NOMO-1 treated with dmso at 0.1 percent for 144 hours (cell line): ENCODE measurements at regions not wholly inside any gene's neighbourhood (a gene's known extent, or its start where the extent isn't known, plus 50 kb on each side); places are given as distances from the start of the nearest gene placed in this dataset.
"Not testable (repeated sequence)": the region's sequence is repeated elsewhere in the genome, so short reads cannot be mapped to it uniquely, and the experiment has no call there.

ENCODE experiments used
- DNase-seq: peaks from one replicate; lab custom pipeline; 2025; ENCODE audit not compliant: unreplicated experiment; lab: John Stamatoyannopoulos, UW

DNA sequence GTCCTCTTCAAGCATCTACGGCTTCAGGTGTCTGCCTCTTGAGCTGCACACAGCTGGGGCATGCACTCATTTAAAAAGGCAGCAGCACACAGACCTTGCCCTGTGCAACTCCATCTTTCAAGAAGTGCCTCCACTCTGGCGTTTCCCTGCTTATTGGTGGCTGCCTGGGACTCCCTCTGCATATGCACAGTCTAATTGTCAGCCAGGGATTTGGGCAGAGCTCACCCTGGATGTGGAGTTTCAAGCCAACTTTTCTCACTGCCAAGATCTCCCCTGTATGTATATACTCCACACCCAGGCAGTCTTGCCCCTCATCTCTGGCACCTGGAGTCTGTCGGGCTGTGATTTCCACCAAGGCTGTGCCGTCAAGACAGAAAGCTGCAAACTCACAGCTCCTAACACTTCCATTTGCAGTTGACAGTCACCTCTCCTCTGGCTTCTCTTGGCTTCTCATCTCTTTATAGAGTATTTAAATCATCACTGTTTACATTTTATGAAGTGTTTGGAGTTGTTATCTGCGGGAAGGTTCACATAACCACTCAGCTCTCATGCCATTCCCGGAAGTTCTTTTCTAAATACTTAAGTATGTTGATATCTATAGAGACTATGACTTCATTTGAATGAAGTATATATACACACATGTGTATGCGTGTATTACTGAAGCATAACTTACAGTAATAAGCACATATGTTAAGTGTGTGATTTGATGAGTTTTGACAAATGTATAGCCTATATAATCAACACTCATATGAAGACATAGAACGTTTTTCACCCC is 128.2 kb downstream of the NPIPB11 start:
- DNase-seq: not testable (repeated sequence)

DNA sequence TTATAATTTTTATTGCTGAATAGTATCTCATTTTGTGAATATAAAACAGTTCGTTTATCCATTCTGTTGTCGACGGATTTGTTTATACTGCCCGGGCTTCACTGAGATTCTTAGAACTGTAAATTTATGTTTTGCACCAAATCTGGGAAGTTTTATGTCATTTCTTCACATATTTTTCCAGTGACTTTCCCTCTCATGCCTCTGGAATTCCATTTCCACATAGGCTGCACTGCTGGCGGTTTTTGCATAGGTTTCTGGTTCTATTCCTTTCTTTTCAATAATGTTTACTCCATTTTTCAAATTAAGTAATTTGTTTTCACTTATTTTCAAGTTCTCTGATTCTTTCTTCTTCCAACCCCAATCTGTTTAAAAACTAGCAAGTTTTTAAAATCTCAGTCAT is 130.1 kb downstream of the NPIPB11 start:
- DNase-seq: not testable (repeated sequence)

DNA sequence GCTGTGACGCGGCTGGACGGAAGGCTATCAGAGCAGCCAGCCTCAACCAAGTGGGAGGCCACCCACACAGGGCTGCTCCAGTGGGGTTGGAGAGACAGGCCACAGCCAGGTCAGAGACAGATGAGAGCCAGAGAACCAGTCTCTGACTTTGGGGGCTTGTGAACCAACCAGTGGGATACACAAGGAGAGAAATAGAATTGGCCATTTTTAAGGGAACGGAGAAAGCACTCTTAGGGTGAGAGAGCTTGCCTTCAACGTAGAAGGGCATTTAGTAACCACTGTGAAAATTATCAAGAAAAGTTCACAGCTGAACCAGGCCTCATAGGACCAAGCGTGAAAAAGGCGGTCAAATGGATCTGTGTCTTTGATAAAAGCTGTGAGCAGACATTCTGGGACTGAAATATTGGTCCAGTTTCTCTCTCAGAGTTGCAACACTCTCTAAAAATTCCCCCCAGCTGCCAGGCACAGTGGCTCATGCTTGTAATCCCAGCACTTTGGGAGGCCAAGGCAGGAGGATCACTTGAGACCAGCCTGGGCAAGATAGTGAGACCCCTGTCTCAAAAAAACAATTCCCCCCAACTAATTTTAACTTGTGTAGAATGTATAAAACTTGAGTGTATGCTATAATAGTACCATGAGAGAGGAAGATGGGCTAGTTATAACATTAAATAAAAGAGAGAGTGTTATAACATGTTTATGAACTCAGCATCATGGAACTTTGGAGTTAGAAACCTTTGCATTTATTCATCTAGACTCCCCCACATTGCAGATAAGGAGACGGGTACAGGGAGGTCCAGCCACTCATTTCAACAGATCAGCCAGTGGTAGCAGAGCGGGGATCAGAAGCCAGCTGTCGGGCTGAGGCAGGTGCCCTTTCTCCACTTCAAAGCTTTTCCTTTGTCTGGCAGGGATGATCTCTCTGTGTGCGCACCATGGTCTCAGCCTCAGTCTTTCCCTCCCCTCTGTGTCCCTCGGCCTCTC is 132.2 kb downstream of the NPIPB11 start:
- DNase-seq: not testable (repeated sequence)

DNA sequence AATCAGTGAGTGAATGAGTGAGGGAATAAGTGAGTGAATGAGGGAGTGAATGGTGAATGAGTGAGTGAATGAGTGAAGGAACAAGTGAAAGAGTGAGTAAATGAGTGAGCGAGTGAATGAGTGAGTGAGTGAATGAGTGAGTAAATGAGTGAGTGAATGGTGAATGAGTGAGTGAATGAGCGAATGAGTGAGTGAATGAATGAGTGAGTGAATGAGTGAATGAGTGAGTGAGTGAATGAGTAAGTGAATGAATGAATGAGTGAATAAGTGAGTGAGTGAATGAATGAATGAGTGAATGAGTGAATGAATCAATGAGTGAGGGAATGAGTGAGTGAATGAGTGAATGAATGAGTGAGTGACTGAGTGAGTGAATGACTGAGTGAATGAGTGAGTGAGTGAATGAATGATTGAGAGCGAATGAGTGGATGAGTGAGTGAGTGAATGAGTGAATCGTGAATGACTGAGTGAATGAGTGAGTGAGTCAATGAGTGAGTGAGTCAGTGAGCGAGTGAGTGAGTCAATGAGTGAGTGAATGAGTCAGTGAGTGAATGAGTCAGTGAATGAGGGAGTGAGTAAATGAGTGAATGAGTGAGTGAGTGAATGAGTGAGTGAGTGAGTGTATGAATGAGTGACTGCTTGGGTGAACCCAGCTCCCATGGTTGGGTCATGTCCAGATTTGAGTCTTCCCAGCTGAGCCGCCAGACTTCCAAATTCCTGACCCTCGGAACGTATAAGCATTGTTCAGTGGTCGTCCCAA is 133.0 kb downstream of the NPIPB11 start:
- not testable (repeated sequence) for DNase-seq

GRCh38 chr16:29271721-29272675 is 134.5 kb downstream of the NPIPB11 start:
- not testable (repeated sequence) for DNase-seq

DNA sequence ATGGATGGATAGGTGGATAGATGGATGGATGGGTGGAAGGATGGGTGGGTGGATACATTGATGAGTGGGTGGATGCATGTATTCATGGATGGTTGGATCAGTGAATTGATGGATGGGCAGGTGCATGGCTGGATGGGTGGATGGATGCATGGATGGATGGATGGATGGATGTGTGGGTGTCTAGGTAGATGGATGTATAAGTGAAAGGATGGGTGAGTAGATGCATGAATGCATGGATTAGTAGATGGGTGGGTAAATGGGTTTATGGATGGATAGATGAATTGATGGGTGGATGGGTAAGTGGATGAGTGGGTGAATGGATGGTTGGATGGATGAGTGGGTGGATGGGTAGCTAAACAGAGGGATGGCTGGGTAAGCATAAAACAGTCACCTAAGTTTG is 135.6 kb downstream of the NPIPB11 start:
- not testable (repeated sequence) for DNase-seq

DNA sequence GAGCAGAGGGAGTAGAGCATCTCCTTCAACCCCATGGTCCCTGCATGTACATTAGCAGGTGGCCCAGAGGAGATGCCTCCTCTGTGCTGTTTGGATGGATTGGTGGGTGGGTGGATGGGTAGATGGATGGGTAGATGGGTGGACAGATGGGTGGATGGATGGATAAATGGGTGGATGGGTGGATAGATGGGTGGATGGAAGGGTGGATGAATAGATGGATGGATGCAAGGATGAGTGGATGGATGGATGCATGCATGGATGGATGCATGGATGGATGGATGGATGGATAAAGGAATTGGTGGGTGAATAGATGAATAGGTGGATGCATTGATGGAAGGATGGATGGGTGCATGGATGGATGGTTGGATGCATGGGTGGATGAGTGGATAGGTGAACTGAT is 136.5 kb downstream of the NPIPB11 start:
- not testable (repeated sequence) for DNase-seq

GRCh38 chr16:29269192-29269811 is 137.2 kb downstream of the NPIPB11 start:
- not testable (repeated sequence) for DNase-seq

DNA sequence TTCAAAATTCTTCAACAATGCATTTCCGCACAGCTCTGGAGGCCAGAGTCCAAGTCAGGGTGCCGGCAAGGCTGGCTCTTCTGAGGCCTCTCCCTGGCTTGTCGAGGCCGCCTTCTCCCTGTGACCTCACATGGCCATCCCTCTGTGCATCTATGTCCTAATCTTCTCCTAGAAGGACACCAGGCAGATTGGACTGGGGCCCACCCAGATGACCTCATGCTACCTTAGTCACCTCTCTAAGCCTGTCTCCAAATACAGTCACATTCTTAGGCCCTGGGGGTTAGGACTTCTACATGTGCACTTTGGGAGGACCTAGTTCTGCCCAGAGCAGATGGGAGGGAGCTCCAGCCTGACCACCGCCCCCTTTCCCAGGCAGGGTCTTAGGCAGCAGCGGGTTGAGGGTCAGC is 137.7 kb downstream of the NPIPB11 start:
- DNase-seq: not testable (repeated sequence)

DNA sequence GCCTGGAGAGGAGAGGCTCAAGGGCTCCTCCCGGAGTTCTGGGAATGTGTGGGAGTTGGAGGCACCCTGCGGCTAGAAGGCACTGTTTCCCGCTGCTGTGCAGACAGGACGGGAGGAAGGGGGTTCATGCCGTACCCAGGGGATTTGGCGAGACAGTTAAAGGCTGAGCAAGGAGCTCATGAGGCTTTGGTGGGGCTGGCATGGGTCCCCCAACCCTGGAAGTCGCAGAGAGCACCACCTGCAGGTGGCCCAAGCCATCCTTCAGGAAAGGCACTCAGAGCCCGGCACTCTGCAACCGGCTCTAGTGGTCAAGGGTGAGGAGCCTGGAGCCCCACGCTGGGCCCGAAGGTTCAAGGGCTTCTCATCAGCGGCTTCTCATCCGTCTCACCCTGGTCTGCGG is 138.2 kb downstream of the NPIPB11 start:
- not testable (repeated sequence) for DNase-seq

GRCh38 chr16:29267891-29268290 is 138.6 kb downstream of the NPIPB11 start:
- not testable (repeated sequence) for DNase-seq

- DNase-seq: not testable (repeated sequence)
Measured at GRCh38 chr16:29267055-29267619, 139.4 kb downstream of the NPIPB11 start.

DNA sequence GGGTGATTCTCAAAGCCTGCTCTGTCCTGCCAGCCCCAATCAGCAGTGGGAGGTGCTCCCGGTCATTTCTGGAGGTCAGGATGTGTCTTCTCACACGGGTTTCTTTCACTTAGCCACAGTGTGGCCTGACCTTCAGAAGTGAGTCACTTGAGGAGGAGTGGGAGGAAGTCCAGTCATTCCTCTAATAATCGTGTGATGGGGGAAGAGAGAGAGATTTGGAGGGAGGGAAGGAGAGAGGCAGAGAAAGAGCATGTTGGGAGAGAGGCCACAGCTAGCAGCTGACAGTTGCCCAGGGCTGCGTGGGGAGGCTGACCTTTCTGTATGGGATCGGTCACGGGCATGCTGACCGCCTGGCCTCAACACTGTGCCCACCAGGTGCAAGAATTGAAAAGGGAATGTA is 139.9 kb downstream of the NPIPB11 start:
- not testable (repeated sequence) for DNase-seq

DNA sequence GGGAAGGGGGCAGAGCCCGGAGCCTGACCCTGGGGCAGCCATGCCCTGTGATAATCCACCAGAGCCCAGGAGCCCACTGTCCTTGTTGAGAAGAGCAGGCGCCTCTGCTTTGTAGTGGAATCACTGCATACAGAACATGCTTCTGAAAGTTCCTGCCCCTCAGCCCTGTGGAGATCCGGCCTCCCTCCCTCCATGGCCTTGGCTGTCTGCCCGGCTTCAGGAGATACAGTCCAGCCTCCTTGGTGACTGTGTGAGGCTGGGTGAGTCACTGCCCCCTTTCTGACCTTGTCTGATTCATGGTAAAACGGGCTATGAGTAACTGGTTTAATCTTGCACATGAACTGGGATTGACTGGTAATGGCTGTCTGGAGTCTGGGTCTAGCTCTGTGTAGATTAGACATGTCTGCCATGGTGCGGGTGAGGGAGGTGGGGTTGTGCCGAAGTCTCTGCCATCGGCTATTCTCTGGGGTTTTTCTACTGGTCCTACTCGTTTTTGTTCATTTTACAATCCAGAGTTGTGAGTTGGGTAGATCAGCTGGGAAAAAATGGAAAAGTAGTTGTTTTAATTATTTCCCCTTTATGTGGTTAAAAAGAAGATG is 141.2 kb downstream of the NPIPB11 start:
- DNase-seq: not testable (repeated sequence)

DNA sequence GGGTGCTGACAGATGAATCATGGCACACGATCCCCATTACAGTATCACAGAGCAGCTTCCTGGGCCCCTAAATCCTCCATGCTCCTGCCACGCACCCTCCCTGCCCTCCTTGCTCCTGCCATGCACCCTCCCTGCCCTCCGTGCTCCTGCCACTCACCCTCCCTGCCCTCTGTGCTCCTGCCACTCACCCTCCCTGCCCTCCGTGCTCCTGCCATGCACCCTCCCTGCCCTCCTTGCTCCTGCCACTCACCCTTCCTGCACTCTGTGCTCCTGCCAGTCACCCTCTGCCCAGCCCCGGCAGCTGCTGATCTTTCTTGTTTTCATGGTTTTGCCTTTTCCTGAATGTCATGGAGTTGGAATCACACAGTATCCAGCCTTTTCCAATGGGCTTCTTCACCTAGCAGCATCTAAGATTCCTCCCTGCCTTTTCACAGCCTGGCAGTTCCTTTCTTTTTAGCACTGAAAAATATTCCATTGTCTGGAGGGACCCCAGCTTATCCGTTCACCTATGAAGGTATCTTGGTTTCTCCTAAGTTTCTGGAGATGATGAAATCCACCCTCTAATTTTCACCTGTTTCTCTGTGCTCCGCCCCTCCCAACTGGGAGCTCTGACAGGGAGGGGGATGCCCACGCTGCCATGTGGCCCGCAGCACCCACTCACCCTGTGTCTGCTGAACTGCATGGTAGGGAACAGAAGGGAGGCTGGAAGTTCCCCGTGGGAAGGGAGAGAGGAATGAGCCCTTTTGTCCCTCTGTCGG is 142.3 kb downstream of the NPIPB11 start:
- not testable (repeated sequence) for DNase-seq

DNA sequence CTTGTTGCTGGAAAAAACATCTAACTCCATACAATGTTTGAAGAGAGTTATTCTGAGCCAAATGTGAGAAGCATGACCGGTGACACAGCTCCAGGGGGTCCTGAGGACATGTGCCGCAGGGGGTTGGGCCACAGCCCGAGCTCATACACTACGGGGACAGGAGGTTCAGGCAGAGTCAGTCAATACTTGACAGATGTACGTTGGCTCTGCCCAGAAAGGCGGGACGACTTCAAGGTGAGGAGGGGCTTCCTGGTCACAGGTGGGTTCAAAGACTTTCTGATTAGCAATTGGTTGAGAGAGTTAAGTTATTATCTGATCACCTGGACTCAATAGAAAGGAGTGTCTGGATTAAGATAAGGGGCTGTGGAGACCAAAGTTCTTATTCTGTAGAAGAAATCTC is 143.8 kb downstream of the NPIPB11 start:
- DNase-seq: not testable (repeated sequence)

GRCh38 chr16:29261427-29262248 is 144.9 kb downstream of the NPIPB11 start:
- DNase-seq: not testable (repeated sequence)
